ENCODE measurements at regions not wholly inside any gene's neighbourhood (a gene's known extent, or its start where the extent isn't known, plus 50 kb on each side); places are given as distances from the start of the nearest gene placed in this dataset.

DNA sequence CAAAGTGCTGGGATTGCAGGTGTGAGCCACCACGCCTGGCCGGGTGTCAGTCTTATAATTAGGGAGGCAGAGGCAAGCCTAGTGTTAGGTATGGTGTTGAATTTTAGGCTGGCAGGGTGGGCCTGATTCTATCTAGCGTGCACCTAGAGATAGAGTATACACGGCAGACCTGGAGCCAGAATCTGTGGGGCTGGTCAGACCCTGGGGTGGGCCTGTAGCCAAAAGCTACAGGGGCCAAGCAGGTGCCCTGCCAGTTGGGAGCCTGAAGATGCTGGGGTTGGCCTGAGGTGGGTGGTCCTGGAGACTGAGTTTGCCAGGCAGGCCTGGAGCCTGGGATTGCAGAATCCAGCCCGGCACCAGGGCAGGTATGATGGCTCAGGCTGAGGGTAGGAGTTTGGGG lies 1580.3 kb downstream of the ARAP2 start:
- TF ChIP-seq EP300 (IDR thresholded peaks at IDR 0.05; ENCODE audit: borderline replicate concordance) (no peak), TAF1 (IDR thresholded peaks at IDR 0.05; ENCODE audit: low read depth) (no peak), YY1 (IDR thresholded peaks at IDR 0.05; ENCODE audit: low read depth) (no peak), TCF12 (IDR thresholded peaks at IDR 0.05; ENCODE audit: low read depth) (no peak), FOXM1 (IDR thresholded peaks at IDR 0.05; ENCODE audit: borderline replicate concordance, low read depth) (no peak), CEBPB (IDR thresholded peaks at IDR 0.05) (no peak), RAD21 (IDR thresholded peaks at IDR 0.05; ENCODE audit: low read depth) (no peak)
- TF ChIP-seq, protein P1, sequence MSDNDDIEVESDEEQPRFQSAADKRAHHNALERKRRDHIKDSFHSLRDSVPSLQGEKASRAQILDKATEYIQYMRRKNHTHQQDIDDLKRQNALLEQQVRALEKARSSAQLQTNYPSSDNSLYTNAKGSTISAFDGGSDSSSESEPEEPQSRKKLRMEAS (IDR thresholded peaks at IDR 0.05), result no peak
